Uterus (tissue), 3 donors: ENCODE measurements at regions not wholly inside any gene's neighbourhood (a gene's known extent, or its start where the extent isn't known, plus 50 kb on each side); places are given as distances from the start of the nearest gene placed in this dataset.

Source experiments
- DNase-seq, 2 donors: peaks; one replicate each; pipeline ENCODE4 v3.0.0-alpha.2; 2019 to 2020
- H3K27ac ChIP-seq, 2 donors: fragments of 200-600 bp; sonication (generic); 1 replicate in 1 of 2; 2 replicates in 1 of 2; pipeline ENCODE4 v1.5.1; 2016 to 2018
- H3K27me3 ChIP-seq, 2 donors: fragments of 200-600 bp; sonication (generic); one replicate each; pipeline ENCODE4 v1.5.1; 2018 to 2019; ENCODE audit warnings: control low read depth in 1 of 2
- H3K36me3 ChIP-seq, 2 donors: fragments of 200-600 bp; sonication (generic); one replicate each; pipeline ENCODE4 v1.5.1; 2019; ENCODE audit warnings: control low read depth in 1 of 2
- H3K4me1 ChIP-seq, 2 donors: fragments of 200-600 bp; sonication (generic); one replicate each; pipeline ENCODE4 v1.5.1; 2018 to 2019; ENCODE audit warnings: control low read depth in 1 of 2
- H3K4me3 ChIP-seq, 2 donors: fragments of 200-600 bp; sonication (generic); 1 replicate in 1 of 2; 2 replicates in 1 of 2; pipeline ENCODE4 v1.5.1; 2018 to 2019; ENCODE audit warnings: mild to moderate bottlenecking in 1 of 2
- H3K9me3 ChIP-seq, 2 donors: fragments of 200-600 bp; sonication (generic); one replicate each; pipeline ENCODE4 v1.5.1; 2019; ENCODE audit warnings: control low read depth in 1 of 2
- CTCF ChIP-seq, 4 experiments: fragments of 200-600 bp in 2 of 4; fragments of 450-650 bp in 2 of 4; sonication (generic) in 2 of 4; IDR thresholded peaks; one replicate each; pipeline ENCODE4 v1.5.1; 2016 to 2019; ENCODE audit warnings: antibody characterized with exemption in 4 of 4, mild to moderate bottlenecking in 2 of 4, moderate library complexity in 1 of 4
- POLR2A ChIP-seq, 2 donors: fragments of 450-650 bp; IDR thresholded peaks; one replicate each; pipeline ENCODE4 v1.6.1; 2016; ENCODE audit warnings: antibody characterized with exemption in 2 of 2, mild to moderate bottlenecking in 1 of 2, moderate library complexity in 1 of 2
- intact Hi-C: fragments of 100-400 bp; cut with DNase I; formaldehyde crosslinking; loops from one replicate; pipeline ENCODE4 v1.15.1; 2023; ENCODE audit warnings: low total_unique reads
- donor health status: DM: yes; HTN: yes; CAD: no.

DNA sequence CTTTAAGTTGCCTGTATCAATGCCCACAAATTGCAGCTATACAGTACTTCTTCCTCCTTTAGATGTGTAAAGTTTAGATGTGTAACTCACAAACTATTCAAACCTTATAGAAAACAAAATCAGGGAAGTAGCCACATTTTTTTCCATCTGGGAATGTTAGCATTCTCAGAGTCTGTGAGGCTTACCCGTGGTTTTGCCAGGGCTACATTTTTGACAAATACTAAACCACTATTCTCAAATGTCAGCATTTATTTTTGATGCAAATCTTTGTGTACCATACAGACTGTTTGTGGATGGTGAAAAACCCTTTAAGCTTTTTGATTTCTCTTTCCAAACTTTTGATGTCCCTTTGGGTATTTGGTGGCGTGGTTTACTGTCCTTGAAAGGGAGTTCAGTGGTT is 216.4 kb downstream of the POSTN start:
- intact Hi-C loops = no loop called here
- TF ChIP-seq CTCF (IDR thresholded peaks at IDR 0.05) (no peak), POLR2A (IDR thresholded peaks at IDR 0.05) (no peak)
- Histone ChIP-seq H3K4me3 (no peak overlapping the region), H3K36me3 (no peaks in the 10 kb centered on the region), H3K27ac (no peak overlapping the region), H3K4me1 (no peaks in the 10 kb centered on the region), H3K9me3 (no peaks in the 10 kb centered on the region), H3K27me3 (no peaks in the 10 kb centered on the region)
- no peak for DNase-seq

GRCh38 chr13:37381502-37381901 is 217.1 kb downstream of the POSTN start:
- Histone ChIP-seq H3K9me3 (no peaks in the 10 kb centered on the region), H3K27me3 (no peaks in the 10 kb centered on the region), H3K27ac (no peak overlapping the region), H3K4me1 (no peaks in the 10 kb centered on the region), H3K36me3 (no peaks in the 10 kb centered on the region), H3K4me3 (no peak overlapping the region)
- no peak for DNase-seq
- intact Hi-C loops = no loop called here
- TF ChIP-seq POLR2A (IDR thresholded peaks at IDR 0.05) (no peak), CTCF (IDR thresholded peaks at IDR 0.05) (no peak)

DNA sequence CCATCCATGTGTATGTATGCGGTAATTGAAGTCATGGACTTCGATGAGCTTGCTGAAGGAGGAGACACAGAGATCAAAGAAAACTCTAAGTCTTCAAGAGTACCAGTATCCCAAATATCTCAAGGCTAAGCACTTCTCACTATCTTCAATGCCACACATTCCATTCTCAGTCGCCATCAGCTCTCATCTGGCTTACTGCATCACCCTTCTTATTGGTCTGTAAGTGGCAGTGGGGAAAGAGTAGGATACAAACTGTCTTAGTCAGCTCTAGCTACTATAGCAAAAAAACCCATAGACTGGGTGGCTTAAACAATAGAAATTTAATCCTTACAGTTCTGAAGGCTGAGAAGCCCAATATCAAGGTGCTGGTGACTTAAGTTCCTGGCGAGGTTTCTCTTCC is 218.7 kb downstream of the POSTN start:
- no peak for DNase-seq
- no peaks in the 10 kb centered on the region for H3K9me3 ChIP-seq
- no peak for TF ChIP-seq POLR2A (IDR thresholded peaks at IDR 0.05)
- intact Hi-C loops = no loop called here
- H3K27me3 ChIP-seq = no peaks in the 10 kb centered on the region
- no peak overlapping the region for H3K27ac ChIP-seq
- no peaks in the 10 kb centered on the region for H3K4me1 ChIP-seq
- H3K36me3 ChIP-seq = no peaks in the 10 kb centered on the region
- no peak overlapping the region for H3K4me3 ChIP-seq

- no peaks in the 10 kb centered on the region for H3K4me1 ChIP-seq
- H3K27me3 ChIP-seq = no peaks in the 10 kb centered on the region
- H3K36me3 ChIP-seq = no peaks in the 10 kb centered on the region
- no peak overlapping the region for H3K4me3 ChIP-seq
- H3K9me3 ChIP-seq = no peaks in the 10 kb centered on the region
- no peak for TF ChIP-seq POLR2A (IDR thresholded peaks at IDR 0.05)
- no peak for TF ChIP-seq CTCF (IDR thresholded peaks at IDR 0.05)
- intact Hi-C loops = no loop called here
- no peak for DNase-seq
- no peak overlapping the region for H3K27ac ChIP-seq
Measured at GRCh38 chr13:37375724-37376123, 222.8 kb downstream of the POSTN start.

DNA sequence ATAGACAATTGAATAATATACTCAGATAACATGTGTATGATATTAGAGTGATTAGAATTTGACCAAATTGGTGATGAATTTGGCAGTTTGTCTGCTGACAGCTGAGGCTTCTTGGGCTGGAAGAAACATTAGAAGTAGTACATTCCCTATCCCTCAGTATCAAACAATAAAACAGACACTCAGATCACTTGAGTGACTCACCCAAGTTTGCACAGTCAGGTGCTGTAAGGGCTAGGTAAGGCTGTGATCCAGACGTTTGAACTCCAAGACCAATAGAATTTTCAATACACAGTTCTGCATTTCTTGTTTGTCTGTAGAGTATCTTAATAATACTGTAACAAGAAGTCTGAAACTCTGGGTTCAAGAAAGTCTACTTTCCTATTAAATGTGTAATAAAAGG is 223.5 kb downstream of the POSTN start:
- DNase-seq = no peak
- Histone ChIP-seq H3K4me3 (no peak overlapping the region), H3K27ac (no peak overlapping the region), H3K4me1 (no peaks in the 10 kb centered on the region), H3K27me3 (no peaks in the 10 kb centered on the region), H3K36me3 (no peaks in the 10 kb centered on the region), H3K9me3 (no peaks in the 10 kb centered on the region)
- no peak for TF ChIP-seq POLR2A (IDR thresholded peaks at IDR 0.05)
- no peak for TF ChIP-seq CTCF (IDR thresholded peaks at IDR 0.05)
- intact Hi-C loops = no loop called here

DNA sequence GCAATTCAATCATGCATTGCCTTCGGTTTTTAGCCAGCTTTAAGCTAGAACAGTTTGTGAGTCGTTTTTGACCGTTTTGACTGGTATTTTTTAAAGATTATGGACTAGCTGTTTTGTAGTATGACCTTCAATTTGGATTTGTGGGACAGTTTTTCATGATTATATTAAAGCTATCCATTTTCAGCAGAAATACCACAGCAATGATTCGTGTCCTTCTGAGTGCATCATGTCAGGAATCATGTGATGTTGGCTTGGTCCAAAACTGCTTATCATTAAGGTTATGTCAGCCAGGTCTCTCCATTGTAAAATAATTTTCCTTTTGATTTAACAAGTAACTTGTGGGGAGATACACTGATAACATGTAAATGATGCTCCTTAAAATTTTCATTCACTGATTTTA is 229.0 kb downstream of the POSTN start:
- H3K36me3 ChIP-seq = no peaks in the 10 kb centered on the region
- DNase-seq = no peak
- no peak for TF ChIP-seq POLR2A (IDR thresholded peaks at IDR 0.05)
- TF ChIP-seq CTCF (IDR thresholded peaks at IDR 0.05) = no peak
- no peak overlapping the region for H3K4me3 ChIP-seq
- H3K4me1 ChIP-seq = no peaks in the 10 kb centered on the region
- intact Hi-C loops = no loop called here
- H3K27me3 ChIP-seq = no peaks in the 10 kb centered on the region
- H3K9me3 ChIP-seq = no peaks in the 10 kb centered on the region
- no peak overlapping the region for H3K27ac ChIP-seq
